EH (cell line): ENCODE measurements at regions not wholly inside any gene's neighbourhood (a gene's known extent, or its start where the extent isn't known, plus 50 kb on each side); places are given as distances from the start of the nearest gene placed in this dataset.
"Not testable (repeated sequence)": the region's sequence is repeated elsewhere in the genome, so short reads cannot be mapped to it uniquely, and the experiment has no call there.

Source experiments
- DNase-seq: peaks from one replicate; pipeline ENCODE4 v3.0.0-alpha.2; 2015; ENCODE audit warnings: low read depth

DNA sequence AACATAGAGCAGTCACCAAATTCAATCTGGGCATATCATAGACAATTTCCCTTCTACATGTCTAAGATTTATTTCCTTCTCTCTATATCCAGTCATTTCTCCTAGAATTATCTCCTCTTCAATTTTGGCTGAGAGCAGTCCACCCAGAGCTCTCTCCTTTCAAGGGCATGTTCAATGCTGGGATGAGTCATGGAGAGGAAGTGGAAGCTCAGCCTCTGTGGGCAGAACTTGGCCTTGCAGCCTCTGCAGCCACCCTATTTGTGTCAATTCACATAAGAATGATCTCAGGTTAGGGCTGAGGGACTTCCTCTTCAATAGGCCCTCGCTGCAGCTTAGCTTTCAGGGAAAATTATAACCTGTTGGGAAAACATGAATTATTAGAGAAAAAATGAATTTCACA is 560.8 kb downstream of the POM121L12 start:
- no peak for DNase-seq

DNA sequence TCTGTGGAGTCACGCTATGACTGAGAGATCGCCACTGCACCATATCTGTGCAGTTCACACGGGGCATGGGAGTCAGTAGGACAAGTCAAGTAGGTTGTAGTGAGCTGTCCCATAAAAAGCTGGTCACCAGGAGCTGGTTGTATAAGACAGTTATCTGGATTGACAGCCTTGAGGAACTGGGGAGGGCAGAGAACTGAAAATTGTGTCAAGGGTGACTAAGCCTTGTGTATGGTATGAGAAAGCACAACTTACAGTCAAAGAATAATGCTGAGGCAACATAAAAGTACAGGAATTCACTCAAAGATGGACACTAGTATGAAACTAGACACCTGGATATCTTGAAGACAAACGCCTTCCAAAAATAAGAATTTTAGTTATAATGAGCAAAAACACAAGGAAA is 564.9 kb downstream of the POM121L12 start:
- DNase-seq, result no peak

- no peak for DNase-seq
Observed at GRCh38 chr7:53602817-53603418, 567.5 kb downstream of the POM121L12 start.

DNA sequence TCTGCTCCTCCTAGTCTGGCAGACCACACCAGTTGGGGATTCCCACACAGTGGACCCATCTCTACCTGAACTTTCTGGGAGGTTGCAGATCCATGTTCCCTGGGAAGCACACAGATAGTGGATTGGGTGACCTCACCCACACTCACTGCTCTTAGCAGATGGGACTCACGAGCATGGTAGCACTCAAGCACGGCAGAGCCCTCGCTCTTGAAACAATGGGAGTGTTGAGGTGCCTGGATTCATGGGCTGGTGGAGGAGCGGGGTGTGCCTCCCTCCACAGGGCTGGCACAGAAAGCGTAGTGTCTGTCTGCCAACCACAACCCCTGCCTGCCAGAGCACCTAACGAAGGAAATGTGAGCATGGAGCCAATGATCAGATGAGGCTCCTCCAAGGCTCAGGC is 568.0 kb downstream of the POM121L12 start:
- no peak for DNase-seq

DNA sequence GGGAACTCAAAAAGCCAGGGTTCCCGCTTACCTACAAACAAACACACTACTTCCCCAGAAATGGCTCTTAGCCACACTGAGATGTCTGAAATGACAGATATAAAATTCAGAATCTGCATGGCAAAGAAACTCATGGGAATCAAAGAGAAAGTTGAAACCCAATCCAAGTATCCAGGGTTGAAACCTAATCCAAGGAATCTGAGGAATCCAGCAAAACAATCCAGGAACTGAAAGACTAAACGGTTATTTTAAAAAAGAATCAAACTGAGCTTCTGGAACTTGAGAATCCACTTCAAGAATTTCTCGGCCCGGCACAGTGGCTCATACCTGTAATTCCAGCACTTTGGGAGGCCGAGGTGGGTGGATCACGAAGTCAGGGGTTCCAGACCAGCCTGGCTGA is 568.8 kb downstream of the POM121L12 start:
- DNase-seq, result no peak

- DNase-seq, result no peak
Observed at GRCh38 chr7:53607961-53608360, 572.5 kb downstream of the POM121L12 start.

DNA sequence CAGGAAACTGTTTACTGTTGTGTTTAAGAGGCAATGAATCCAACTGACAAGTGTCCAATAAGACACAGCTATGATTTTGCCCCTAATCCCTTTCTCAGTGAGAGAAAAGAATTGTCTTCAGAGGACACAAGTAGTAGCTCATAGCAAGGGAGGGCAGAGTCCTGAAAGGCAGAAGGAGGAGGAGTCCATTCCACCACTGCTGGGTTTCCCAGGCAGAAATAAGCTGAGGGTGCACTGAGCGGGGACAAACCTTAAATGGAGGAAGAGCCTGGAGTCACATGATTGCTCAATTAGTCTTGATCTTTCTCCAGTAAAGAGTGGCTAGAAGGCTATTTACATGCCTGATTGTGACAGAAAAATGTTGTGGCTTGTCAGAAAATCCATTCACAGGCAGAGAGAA is 573.8 kb downstream of the POM121L12 start:
- no peak for DNase-seq

GRCh38 chr7:53611043-53611442 is 575.6 kb downstream of the POM121L12 start:
- no peak for DNase-seq

DNA sequence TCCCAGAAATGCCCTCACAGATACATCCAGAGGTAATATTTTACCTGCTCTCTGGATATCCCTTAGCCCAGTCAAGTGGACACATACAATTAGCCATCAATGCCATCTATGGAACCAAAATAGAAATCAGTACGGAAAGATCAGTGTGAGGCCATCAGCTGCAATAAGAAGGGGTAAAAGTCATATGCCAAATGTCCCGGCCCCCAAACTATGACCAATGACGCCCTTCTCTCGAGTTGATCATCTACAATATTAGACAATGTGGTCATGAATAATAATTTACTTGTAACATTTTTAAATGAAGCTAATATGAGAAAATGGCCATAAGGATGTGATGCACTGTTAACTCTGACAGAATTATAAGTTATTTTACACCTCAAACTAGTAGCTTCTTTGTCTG is 588.9 kb downstream of the POM121L12 start:
- no peak for DNase-seq

GRCh38 chr7:53628775-53629174 is 593.3 kb downstream of the POM121L12 start:
- DNase-seq, result no peak

- not testable (repeated sequence) for DNase-seq
Observed at GRCh38 chr7:53635251-53635650, 599.8 kb downstream of the POM121L12 start.

DNA sequence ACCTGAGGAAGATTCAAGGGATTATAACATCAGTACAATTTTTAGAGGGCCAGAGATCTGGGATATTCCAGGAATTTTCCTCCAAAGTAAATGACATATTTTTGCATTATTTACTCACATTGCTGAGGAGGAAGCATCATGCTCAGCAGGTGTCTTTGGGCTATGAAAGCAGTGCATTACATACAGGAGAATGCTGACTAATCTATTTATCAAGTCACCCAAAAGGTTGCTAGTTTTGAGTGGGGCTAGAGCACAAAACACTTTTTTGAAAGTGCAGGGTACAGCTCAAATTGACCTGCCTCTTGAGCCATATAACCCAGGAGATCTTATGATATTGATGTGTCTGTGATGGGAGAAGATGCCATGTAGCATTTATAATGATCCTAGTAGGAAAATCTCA is 603.1 kb downstream of the POM121L12 start:
- no peak for DNase-seq

GRCh38 chr7:53641091-53641490 is 605.7 kb downstream of the POM121L12 start:
- DNase-seq, result no peak

DNA sequence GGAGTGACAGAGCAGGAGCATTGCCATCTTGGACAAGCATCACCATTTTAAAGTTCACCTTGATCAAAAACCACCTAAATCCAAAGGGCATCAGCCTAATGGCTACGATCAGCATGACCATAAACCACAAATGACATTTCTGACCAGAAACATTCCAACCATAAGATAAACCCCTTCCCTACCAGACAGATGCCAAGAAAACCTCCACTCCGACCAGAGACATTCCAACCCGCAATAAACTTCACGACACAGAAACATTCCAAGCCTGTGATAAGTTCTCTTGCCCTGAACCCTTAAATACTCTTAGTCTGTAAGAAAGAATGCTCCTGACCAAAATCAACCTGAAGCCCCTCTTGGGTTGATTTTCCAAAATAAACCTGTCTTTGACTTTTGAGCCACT is 606.9 kb downstream of the POM121L12 start:
- DNase-seq, result no peak

- DNase-seq, result no peak
Observed at GRCh38 chr7:53642866-53643265, 607.4 kb downstream of the POM121L12 start.

GRCh38 chr7:53656881-53657280 is 621.4 kb downstream of the POM121L12 start:
- DNase-seq, result no peak

GRCh38 chr7:53657586-53657985 is 622.2 kb downstream of the POM121L12 start:
- no peak for DNase-seq

DNA sequence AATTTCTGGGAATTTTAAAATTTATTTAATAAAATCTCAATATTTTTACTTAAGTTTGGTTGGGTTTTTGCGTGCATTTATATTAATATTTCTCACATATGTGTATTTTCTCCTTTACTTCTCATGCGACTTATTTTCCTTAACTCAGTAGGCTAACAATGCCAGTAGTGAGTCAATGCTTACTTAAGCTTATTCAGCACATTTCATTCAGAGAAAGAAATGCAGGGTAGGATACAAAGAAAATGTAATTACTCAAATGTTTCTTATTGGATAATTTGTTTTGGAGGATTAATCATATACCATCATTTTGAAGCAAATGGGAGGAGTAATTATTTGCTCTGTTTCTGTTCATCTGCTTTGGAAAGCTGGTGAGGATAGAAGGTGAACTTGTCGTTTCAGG is 623.5 kb downstream of the POM121L12 start:
- DNase-seq, result no peak

DNA sequence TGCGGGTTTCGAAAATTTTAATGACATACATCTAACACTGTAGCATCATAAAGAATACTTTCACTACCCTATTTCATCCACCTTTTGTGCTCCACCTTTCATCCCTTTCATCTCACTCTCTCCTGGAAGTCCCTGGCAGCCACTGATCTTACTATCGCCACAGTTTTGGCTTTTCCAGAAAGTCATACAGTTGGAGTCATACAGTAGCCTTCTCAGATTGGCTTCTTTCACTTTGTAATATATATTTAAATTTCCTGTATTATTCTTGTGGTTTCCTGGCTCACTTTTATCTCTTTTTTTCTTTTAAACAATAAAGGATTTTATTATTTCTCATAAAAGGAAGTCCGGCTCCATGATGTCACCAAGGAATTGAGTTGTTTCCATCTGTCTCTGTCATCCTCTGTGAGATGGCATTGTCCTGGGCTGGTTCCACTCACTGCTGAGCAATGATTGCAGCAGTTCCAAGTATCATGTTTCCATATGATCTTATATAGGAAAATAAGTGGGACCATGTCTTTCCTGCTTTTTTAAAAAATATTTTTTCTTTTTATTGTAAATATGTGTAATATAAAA is 626.3 kb downstream of the POM121L12 start:
- no peak for DNase-seq

GRCh38 chr7:53672681-53673080 is 637.2 kb downstream of the POM121L12 start:
- DNase-seq, result no peak

- DNase-seq, result no peak
Observed at GRCh38 chr7:53675835-53676234, 640.4 kb downstream of the POM121L12 start.

DNA sequence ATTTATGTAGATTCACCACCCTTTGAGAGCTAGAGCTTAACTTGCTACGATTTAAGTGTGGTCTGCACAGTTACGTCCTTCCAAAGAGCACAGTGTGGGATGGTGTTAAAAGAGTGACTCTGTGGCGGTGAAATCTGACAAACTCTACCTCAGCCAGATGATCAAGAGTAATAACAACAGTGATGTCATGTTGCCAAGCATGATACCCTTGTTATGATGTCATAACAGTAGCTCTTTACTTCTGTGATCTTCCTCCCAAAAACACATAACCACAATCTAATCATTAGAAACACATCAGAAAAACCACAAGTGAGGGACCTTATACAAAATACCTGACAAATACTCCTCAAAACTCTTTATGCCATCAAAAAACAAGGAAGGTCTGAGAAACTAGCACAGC is 649.3 kb downstream of the POM121L12 start:
- no peak for DNase-seq

GRCh38 chr7:53690411-53690810 is 655.0 kb downstream of the POM121L12 start:
- no peak for DNase-seq

DNA sequence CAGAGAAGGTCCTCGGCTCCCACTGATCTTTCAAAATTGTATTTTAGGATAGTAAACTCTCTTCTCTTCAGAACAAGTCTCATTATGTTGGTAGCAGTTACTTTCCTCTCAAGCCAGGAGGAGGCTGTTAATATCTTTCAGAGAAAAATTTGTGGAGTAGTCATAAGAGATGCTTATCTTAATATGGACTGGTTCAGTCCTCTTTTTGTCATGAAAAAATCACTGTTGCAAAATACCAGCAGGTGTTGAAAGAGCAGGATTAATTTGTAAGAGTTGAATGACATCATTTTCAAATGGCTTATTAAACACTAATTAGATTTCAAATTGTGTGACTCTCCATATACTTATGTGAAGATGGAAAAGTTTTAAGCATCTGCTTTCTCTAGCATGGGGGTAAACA is 662.5 kb downstream of the POM121L12 start:
- DNase-seq, result no peak
